Trophoblast cell (in vitro differentiated cells and primary cell): ENCODE measurements at regions not wholly inside any gene's neighbourhood (a gene's known extent, or its start where the extent isn't known, plus 50 kb on each side); places are given as distances from the start of the nearest gene placed in this dataset.
A peak's percentile ranks its signal among the peaks of the same experiment; 100 is the strongest.

Source experiments
- DNase-seq, 2 donors: peaks; one replicate each; pipeline ENCODE4 v3.0.0-alpha.2; 2016
- H2AFZ ChIP-seq: 2 replicates; pipeline ENCODE4 v1.6.1; 2013; ENCODE audit warnings: low read length, moderate library complexity, mild to moderate bottlenecking; ENCODE audit not compliant: insufficient read depth, poor library complexity
- H2AK5ac ChIP-seq: 2 replicates; pipeline ENCODE4 v1.6.1; 2013; ENCODE audit warnings: mild to moderate bottlenecking, low read length
- H2BK120ac ChIP-seq: 2 replicates; pipeline ENCODE4 v1.6.1; 2013; ENCODE audit warnings: low read length, mild to moderate bottlenecking, moderate library complexity; ENCODE audit not compliant: insufficient read depth, poor library complexity
- H2BK12ac ChIP-seq: 2 replicates; pipeline ENCODE4 v1.6.1; 2013; ENCODE audit warnings: mild to moderate bottlenecking, low read length, moderate library complexity
- H2BK5ac ChIP-seq: 2 replicates; pipeline ENCODE4 v1.6.1; 2013; ENCODE audit warnings: low read length, low read depth, moderate library complexity, mild to moderate bottlenecking; ENCODE audit not compliant: poor library complexity
- H3K14ac ChIP-seq: 2 replicates; pipeline ENCODE4 v1.6.1; 2013; ENCODE audit warnings: mild to moderate bottlenecking, low read length
- H3K18ac ChIP-seq: 2 replicates; pipeline ENCODE4 v1.6.1; 2013; ENCODE audit warnings: mild to moderate bottlenecking, low read length
- H3K23ac ChIP-seq: 2 replicates; pipeline ENCODE4 v1.6.1; 2013; ENCODE audit warnings: low read length
- H3K27ac ChIP-seq: 2 replicates; pipeline ENCODE4 v1.5.1; 2013; ENCODE audit warnings: low read depth, mild to moderate bottlenecking, inconsistent platforms, low read length, moderate library complexity
- H3K27me3 ChIP-seq: 2 replicates; pipeline ENCODE4 v1.6.1; 2013; ENCODE audit warnings: inconsistent platforms, mild to moderate bottlenecking, low read length, moderate library complexity; ENCODE audit not compliant: insufficient read depth
- H3K36me3 ChIP-seq, 2 experiments: 1 replicate in 1 of 2; 2 replicates in 1 of 2; pipeline ENCODE4 v1.6.1; 2013; ENCODE audit warnings: low read length in 2 of 2, mild to moderate bottlenecking in 2 of 2, moderate library complexity in 1 of 2; ENCODE audit not compliant: insufficient read depth in 2 of 2, control insufficient read depth in 1 of 2
- H3K4ac ChIP-seq: 2 replicates; pipeline ENCODE4 v1.6.1; 2013; ENCODE audit warnings: low read depth, mild to moderate bottlenecking, low read length, moderate library complexity
- H3K4me1 ChIP-seq, 2 experiments: 1 replicate in 1 of 2; 2 replicates in 1 of 2; pipeline ENCODE4 v1.6.1; 2013; ENCODE audit warnings: low read length in 2 of 2, mild to moderate bottlenecking in 2 of 2, moderate library complexity in 1 of 2; ENCODE audit not compliant: insufficient read depth in 2 of 2, control insufficient read depth in 1 of 2
- H3K4me2 ChIP-seq: 2 replicates; pipeline ENCODE4 v1.6.1; 2013; ENCODE audit warnings: inconsistent platforms, mild to moderate bottlenecking, low read length, moderate library complexity
- H3K4me3 ChIP-seq: 2 replicates; pipeline ENCODE4 v1.5.1; 2013; ENCODE audit warnings: mild to moderate bottlenecking, low read depth, low read length, inconsistent platforms
- H3K79me1 ChIP-seq: one replicate; pipeline ENCODE4 v1.6.1; 2013; ENCODE audit warnings: low read length
- H3K79me2 ChIP-seq: 2 replicates; pipeline ENCODE4 v1.6.1; 2013; ENCODE audit warnings: low read length, mild to moderate bottlenecking; ENCODE audit not compliant: control insufficient read depth, insufficient read depth, poor library complexity
- H3K9ac ChIP-seq: 2 replicates; pipeline ENCODE4 v1.6.1; 2013; ENCODE audit warnings: mild to moderate bottlenecking, low read length
- H3K9me3 ChIP-seq: 2 replicates; pipeline ENCODE4 v1.6.1; 2013; ENCODE audit warnings: low read depth, mild to moderate bottlenecking, control low read depth, inconsistent platforms, low read length; ENCODE audit not compliant: insufficient read depth
- H4K12ac ChIP-seq: 2 replicates; pipeline ENCODE4 v1.6.1; 2013; ENCODE audit warnings: low read depth, mild to moderate bottlenecking, low read length, moderate library complexity
- H4K8ac ChIP-seq: 2 replicates; pipeline ENCODE4 v1.6.1; 2013; ENCODE audit warnings: low read depth, mild to moderate bottlenecking, low read length, moderate library complexity
- H4K91ac ChIP-seq: one replicate; pipeline ENCODE4 v1.6.1; 2013; ENCODE audit warnings: low read depth, mild to moderate bottlenecking, low read length, moderate library complexity
- WGBS: extraction: QIAGEN DNeasy Blood & Tissue Kit; methylation state at CpG from one replicate; pipeline ENCODE4 v1.1.7; 2013; ENCODE audit warnings: missing lambda C conversion rate; ENCODE audit not compliant: insufficient read length, insufficient coverage; ENCODE audit errors: extremely low coverage; 5-methylcytosine and 5-hydroxymethylcytosine counted together

GRCh38 chr2:18932853-18933252 is 343.5 kb upstream of the NT5C1B start:
- no peak overlapping the region for H3K27ac ChIP-seq
- no peaks in the 10 kb centered on the region for H3K36me3 ChIP-seq
- no CpG with 5 or more reads among the region's 4 CpGs for WGBS
- H4K12ac ChIP-seq = no peak overlapping the region
- no peak overlapping the region for H4K91ac ChIP-seq
- H2BK120ac ChIP-seq = no peak overlapping the region
- no peak for DNase-seq
- H3K4me1 ChIP-seq = peaks cover 0 to 3% of the 10 kb centered on the region in 2 experiments
- no peak overlapping the region for H3K14ac ChIP-seq
- H2AFZ ChIP-seq = peak overlapping the region; percentile 41
- H3K27me3 ChIP-seq = no peaks in the 10 kb centered on the region
- H3K4me3 ChIP-seq = no peak overlapping the region
- no peak overlapping the region for H2BK12ac ChIP-seq
- no peaks in the 10 kb centered on the region for H3K79me1 ChIP-seq
- H2BK5ac ChIP-seq = no peak overlapping the region
- H3K79me2 ChIP-seq = no peaks in the 10 kb centered on the region
- H3K4ac ChIP-seq = no peak overlapping the region
- H3K9ac ChIP-seq = no peak overlapping the region
- H3K18ac ChIP-seq = no peak overlapping the region
- no peaks in the 10 kb centered on the region for H3K9me3 ChIP-seq
- no peak overlapping the region for H4K8ac ChIP-seq
- H2AK5ac ChIP-seq = no peak overlapping the region
- no peak overlapping the region for H3K4me2 ChIP-seq
- no peak overlapping the region for H3K23ac ChIP-seq

GRCh38 chr2:18930971-18931370 is 341.6 kb upstream of the NT5C1B start:
- H3K23ac ChIP-seq = no peak overlapping the region
- H3K14ac ChIP-seq = no peak overlapping the region
- H2BK120ac ChIP-seq = no peak overlapping the region
- no peak overlapping the region for H3K4me2 ChIP-seq
- H4K12ac ChIP-seq = no peak overlapping the region
- no peak overlapping the region for H2BK12ac ChIP-seq
- DNase-seq = no peak
- H3K27me3 ChIP-seq = no peaks in the 10 kb centered on the region
- no peak overlapping the region for H4K91ac ChIP-seq
- no peak overlapping the region for H3K18ac ChIP-seq
- H3K27ac ChIP-seq = no peak overlapping the region
- no peak overlapping the region for H2AK5ac ChIP-seq
- no peaks in the 10 kb centered on the region for H3K79me1 ChIP-seq
- no peaks in the 10 kb centered on the region for H3K79me2 ChIP-seq
- H3K9ac ChIP-seq = no peak overlapping the region
- no peak overlapping the region for H2AFZ ChIP-seq
- no peak overlapping the region for H3K4me3 ChIP-seq
- H3K4me1 ChIP-seq = peaks cover 0 to 3% of the 10 kb centered on the region in 2 experiments
- no peak overlapping the region for H4K8ac ChIP-seq
- H3K9me3 ChIP-seq = peaks cover 3% of the 10 kb centered on the region
- H3K4ac ChIP-seq = no peak overlapping the region
- no CpG with 5 or more reads among the region's 6 CpGs for WGBS
- H2BK5ac ChIP-seq = no peak overlapping the region
- no peaks in the 10 kb centered on the region for H3K36me3 ChIP-seq

GRCh38 chr2:18927525-18928232 is 338.3 kb upstream of the NT5C1B start:
- no peaks in the 10 kb centered on the region for H3K79me2 ChIP-seq
- H3K23ac ChIP-seq = no peak overlapping the region
- no peaks in the 10 kb centered on the region for H3K36me3 ChIP-seq
- peaks cover 3% of the 10 kb centered on the region for H3K9me3 ChIP-seq
- WGBS = no CpG with 5 or more reads among the region's 3 CpGs
- H4K8ac ChIP-seq = no peak overlapping the region
- no peak overlapping the region for H3K27ac ChIP-seq
- H3K27me3 ChIP-seq = no peaks in the 10 kb centered on the region
- H2BK5ac ChIP-seq = no peak overlapping the region
- no peak overlapping the region for H2BK120ac ChIP-seq
- no peak overlapping the region for H3K4ac ChIP-seq
- H2AK5ac ChIP-seq = no peak overlapping the region
- peaks cover 0 to under 1% of the 10 kb centered on the region in 2 experiments for H3K4me1 ChIP-seq
- DNase-seq = no peak
- H2AFZ ChIP-seq = no peak overlapping the region
- H3K4me3 ChIP-seq = no peak overlapping the region
- no peak overlapping the region for H4K91ac ChIP-seq
- H3K14ac ChIP-seq = no peak overlapping the region
- H3K4me2 ChIP-seq = no peak overlapping the region
- no peaks in the 10 kb centered on the region for H3K79me1 ChIP-seq
- no peak overlapping the region for H3K9ac ChIP-seq
- no peak overlapping the region for H4K12ac ChIP-seq
- H2BK12ac ChIP-seq = no peak overlapping the region
- no peak overlapping the region for H3K18ac ChIP-seq

- WGBS = no CpG with 5 or more reads among the region's 9 CpGs
- no peak overlapping the region for H3K27ac ChIP-seq
- H3K9ac ChIP-seq = no peak overlapping the region
- H3K14ac ChIP-seq = no peak overlapping the region
- H3K27me3 ChIP-seq = no peaks in the 10 kb centered on the region
- no peak overlapping the region for H2BK5ac ChIP-seq
- DNase-seq = no peak
- H3K79me1 ChIP-seq = no peaks in the 10 kb centered on the region
- no peaks in the 10 kb centered on the region for H3K79me2 ChIP-seq
- no peaks in the 10 kb centered on the region for H3K4me1 ChIP-seq
- no peak overlapping the region for H4K8ac ChIP-seq
- no peak overlapping the region for H4K12ac ChIP-seq
- no peak overlapping the region for H3K4ac ChIP-seq
- H4K91ac ChIP-seq = no peak overlapping the region
- no peaks in the 10 kb centered on the region for H3K36me3 ChIP-seq
- H3K23ac ChIP-seq = no peak overlapping the region
- no peak overlapping the region for H2BK12ac ChIP-seq
- H2BK120ac ChIP-seq = no peak overlapping the region
- H2AK5ac ChIP-seq = no peak overlapping the region
- no peak overlapping the region for H2AFZ ChIP-seq
- no peak overlapping the region for H3K18ac ChIP-seq
- H3K9me3 ChIP-seq = peaks cover 3% of the 10 kb centered on the region
- H3K4me2 ChIP-seq = no peak overlapping the region
- no peak overlapping the region for H3K4me3 ChIP-seq
Observed at GRCh38 chr2:18926631-18927524, 337.5 kb upstream of the NT5C1B start.
